ENCODE measurements at regions not wholly inside any gene's neighbourhood (a gene's known extent, or its start where the extent isn't known, plus 50 kb on each side); places are given as distances from the start of the nearest gene placed in this dataset.

DNA sequence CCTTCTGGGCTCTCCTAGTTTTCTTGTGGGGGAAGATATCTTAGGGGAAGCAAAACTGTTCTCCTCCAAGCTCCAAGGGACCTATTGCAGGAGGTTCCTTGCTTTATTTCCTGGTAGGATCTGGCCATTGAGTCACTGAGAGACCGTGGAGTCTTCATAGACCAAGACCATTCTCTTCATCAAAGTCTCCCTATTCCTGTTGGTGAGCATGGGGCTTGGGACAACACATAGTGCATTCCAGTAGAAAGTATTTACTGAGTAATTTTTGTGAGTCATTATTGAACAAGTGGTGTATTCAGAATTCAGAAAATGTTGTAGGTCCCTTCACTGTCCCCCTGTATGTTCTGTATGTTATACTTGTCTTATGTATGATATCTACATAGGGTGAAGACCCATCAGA, 133.6 kb downstream of the CDH26 start:
- TF ChIP-seq CTCF (IDR thresholded peaks at IDR 0.05; ENCODE audit: insufficient read depth, low read depth, low read length), result no peak
- DNase-seq (ENCODE audit: low read depth), result no peak
- no peak overlapping the region for H3K4me3 ChIP-seq (ENCODE audit: low read depth, low read length)

GRCh38 chr20:60092729-60093128, 134.5 kb downstream of the CDH26 start:
- DNase-seq (ENCODE audit: low read depth), result no peak
- H3K4me3 ChIP-seq (ENCODE audit: low read depth, low read length), result no peak overlapping the region
- no peak for TF ChIP-seq CTCF (IDR thresholded peaks at IDR 0.05; ENCODE audit: insufficient read depth, low read depth, low read length)

DNA sequence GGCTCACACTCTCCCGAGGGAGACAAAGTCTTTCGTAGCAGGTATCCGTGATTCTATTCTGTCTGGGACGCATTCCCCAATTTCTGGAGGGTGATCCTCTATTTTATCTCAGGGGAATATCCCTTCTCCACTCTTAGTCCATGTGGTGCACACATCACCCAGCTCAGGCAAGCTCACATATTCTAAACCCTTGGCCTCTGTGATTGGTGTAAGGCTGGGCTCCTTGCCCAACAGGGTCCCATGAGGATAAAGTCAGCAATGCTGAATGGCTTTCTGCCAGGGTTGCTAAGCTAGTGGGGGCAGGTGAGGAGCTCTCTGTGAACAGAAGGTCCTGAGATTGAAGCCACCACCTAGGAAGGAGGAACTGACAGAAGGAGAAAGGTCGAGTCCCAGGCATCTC, 137.2 kb downstream of the CDH26 start:
- no peak for DNase-seq (ENCODE audit: low read depth)
- no peak overlapping the region for H3K4me3 ChIP-seq (ENCODE audit: low read depth, low read length)
- TF ChIP-seq CTCF (IDR thresholded peaks at IDR 0.05; ENCODE audit: insufficient read depth, low read depth, low read length), result no peak

GRCh38 chr20:60096166-60096565, 137.9 kb downstream of the CDH26 start:
- no peak for TF ChIP-seq CTCF (IDR thresholded peaks at IDR 0.05; ENCODE audit: insufficient read depth, low read depth, low read length)
- no peak for DNase-seq (ENCODE audit: low read depth)

GRCh38 chr20:60097285-60097684, 139.1 kb downstream of the CDH26 start:
- no peak for DNase-seq (ENCODE audit: low read depth)
- no peak for TF ChIP-seq CTCF (IDR thresholded peaks at IDR 0.05; ENCODE audit: insufficient read depth, low read depth, low read length)
- no peak overlapping the region for H3K4me3 ChIP-seq (ENCODE audit: low read depth, low read length)

More at GRCh38 chr20:60096166-60096565, 137.9 kb downstream of the CDH26 start:
- no peak overlapping the region for H3K4me3 ChIP-seq (ENCODE audit: low read depth, low read length)

GRCh38 chr20:60100780-60101179, 142.6 kb downstream of the CDH26 start:
- DNase-seq (ENCODE audit: low read depth), result no peak
- H3K4me3 ChIP-seq (ENCODE audit: low read depth, low read length), result no peak overlapping the region
- no peak for TF ChIP-seq CTCF (IDR thresholded peaks at IDR 0.05; ENCODE audit: insufficient read depth, low read depth, low read length)

GRCh38 chr20:60101201-60101890, 143.1 kb downstream of the CDH26 start:
- no peak overlapping the region for H3K4me3 ChIP-seq (ENCODE audit: low read depth, low read length)
- DNase-seq (ENCODE audit: low read depth), result no peak
- TF ChIP-seq CTCF (IDR thresholded peaks at IDR 0.05; ENCODE audit: insufficient read depth, low read depth, low read length), result no peak
